NCI-H1417 treated with DMSO at 0.1 percent for 48 hours (cell line): ENCODE measurements at regions not wholly inside any gene's neighbourhood (a gene's known extent, or its start where the extent isn't known, plus 50 kb on each side); places are given as distances from the start of the nearest gene placed in this dataset.
"Not testable (repeated sequence)": the region's sequence is repeated elsewhere in the genome, so short reads cannot be mapped to it uniquely, and the experiment has no call there.

Source experiments
- DNase-seq: peaks from one replicate; lab custom pipeline; 2025; lab: John Stamatoyannopoulos, UW

GRCh38 chr14:104481323-104481722 lies 98.2 kb upstream of the C14orf180 start:
- DNase-seq, result no peak

DNA sequence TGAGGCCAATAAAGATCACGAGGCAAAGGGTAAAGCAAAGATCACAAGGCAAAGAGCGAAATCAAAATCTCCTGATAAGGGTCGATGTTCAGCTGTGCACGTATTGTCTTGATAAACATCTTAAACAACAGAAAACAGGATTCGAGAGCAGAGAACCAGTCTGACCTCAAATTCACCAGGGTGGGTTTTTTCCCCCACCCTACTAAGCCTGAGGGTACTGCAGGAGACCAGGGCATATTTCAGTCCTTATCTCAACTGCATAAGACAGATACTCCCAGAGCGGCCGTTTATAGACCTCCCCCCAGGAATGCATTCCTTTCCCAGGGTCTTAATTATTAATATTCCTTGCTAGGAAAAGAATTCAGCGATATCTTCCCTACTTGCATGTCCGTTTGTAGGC lies 97.5 kb upstream of the C14orf180 start:
- DNase-seq, result not testable (repeated sequence)

- DNase-seq, result no peak
Observed at GRCh38 chr14:104486222-104486923, 93.2 kb upstream of the C14orf180 start.

GRCh38 chr14:104494483-104494882 lies 85.1 kb upstream of the C14orf180 start:
- DNase-seq, result no peak

DNA sequence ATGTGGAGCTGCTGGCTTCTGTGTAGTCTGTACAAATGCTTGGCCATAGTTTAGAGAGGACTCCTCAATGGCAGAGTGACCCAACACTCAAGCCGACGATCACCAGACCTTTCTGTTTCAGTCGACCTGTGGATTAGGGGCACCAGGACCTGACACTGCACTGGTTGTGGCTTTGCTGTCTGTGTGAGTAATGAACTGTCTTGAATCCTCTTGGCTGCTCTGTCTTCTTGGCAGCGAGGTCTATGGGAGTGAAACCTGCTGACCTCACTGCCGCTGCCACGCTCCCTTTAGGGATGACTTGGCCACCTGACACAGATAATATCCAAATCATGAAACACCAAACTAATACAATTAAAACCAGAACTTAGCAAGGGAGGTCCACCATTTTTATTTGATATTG lies 83.5 kb upstream of the C14orf180 start:
- DNase-seq, result no peak

DNA sequence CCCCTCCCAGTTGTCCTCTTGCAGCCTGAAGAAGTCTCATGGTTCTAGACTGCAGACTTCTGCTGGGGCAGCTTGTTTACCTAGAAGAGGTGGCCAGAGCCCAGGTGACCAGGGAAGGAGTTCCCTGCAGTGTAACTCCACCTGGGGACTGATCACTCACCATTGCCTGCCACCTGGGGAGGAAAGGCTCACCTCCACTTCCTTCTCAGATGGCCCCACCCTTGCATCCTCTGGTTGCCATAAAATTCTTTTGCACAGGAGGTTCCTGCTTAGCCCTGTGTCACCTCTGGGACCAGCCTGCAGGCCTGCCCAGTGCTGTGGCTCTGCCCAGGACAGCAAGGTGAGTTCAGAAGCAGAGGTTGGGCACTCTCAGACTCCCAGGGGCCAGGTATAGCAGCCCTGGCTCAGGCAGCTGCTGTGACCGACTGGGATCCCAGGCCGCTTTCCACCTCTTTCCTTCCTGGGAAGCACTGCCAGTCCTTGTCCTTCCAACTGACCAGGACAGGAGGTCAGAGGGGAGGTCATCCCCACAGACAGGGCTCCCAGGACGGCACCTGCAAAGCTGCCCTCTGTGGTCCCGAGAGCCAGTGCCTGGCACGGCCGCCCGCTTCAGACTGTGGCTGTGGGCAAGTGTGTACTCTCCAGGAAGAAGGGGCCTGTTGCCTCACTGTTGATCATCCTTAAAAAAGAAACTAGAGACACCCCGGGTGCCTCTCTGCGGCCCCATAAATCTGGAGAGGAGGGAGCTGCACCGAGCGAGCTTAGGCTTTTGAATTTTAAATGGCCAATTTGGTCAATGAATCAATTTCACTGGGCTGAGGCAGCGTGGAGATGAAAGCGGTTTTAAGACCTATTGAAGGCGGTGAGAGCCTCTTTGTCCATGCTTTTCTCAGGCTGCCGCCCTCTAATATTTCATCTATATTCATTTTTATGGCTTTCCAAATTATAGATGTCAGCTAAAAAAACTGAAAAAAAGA lies 79.5 kb upstream of the C14orf180 start:
- DNase-seq, result no peak

DNA sequence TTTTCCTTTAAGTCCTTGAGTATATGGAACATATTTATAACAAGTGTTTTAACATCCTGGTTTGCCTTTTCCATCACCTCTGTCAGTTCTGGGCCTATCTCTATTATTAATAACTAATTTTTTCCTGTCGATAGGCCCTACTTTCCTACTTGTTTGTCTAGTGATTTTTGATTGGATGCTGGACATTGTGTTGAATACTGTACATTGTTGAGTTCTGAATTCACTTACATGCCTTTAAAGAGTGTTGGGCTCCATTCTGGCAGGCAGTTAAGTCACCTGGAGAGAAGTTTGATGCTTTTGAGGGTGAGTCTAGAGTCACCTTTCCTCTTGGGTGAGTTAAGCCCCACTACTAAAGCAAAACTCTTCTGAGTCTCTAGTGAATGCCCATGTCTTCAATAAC lies 77.5 kb upstream of the C14orf180 start:
- DNase-seq, result no peak

DNA sequence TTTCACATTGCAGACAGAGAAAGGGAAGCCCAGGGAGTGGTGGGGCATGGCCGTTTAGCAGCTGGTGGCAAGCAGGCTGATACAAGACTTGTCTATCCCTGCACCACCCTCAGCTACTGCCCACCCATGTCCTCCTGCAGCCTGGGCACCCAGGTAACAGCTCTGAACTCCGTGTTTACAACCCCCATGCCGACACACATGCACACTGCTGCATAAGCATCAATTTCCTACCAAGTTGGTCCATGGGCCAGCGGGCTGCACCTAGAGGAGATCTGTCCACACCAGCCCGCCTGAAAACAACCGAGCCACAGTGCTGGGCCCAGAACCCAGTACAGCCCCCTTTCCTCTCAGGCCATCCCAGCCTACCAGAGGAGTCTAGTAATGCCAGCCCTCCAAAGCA lies 75.9 kb upstream of the C14orf180 start:
- DNase-seq, result no peak

DNA sequence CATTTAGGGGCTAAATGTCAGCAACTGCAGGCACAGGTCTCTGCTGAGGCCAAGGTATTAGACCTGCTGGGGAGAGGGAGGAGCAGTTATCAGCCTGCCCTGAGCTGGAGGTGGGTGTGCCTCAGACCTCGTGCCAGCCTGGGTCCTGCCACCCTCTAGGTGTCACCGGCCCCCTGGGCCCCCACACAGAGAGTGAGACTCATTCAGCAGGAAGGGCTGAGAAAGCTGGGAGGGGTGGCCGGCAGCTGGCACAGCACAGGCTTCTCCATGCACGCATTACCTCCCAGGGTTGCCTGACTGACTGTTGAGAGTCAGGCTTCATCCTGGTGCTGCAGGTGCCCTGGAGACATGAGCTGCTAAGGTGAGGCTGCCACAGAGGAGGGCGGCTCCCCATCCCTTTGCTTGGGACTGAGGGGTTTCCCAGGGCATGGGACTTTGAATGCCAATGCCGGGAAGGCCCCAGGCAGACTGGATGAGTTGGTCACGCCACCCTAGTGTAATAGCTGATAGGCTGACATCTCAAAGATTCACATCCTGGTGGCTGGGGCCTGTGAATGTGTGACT lies 75.3 kb upstream of the C14orf180 start:
- no peak for DNase-seq

DNA sequence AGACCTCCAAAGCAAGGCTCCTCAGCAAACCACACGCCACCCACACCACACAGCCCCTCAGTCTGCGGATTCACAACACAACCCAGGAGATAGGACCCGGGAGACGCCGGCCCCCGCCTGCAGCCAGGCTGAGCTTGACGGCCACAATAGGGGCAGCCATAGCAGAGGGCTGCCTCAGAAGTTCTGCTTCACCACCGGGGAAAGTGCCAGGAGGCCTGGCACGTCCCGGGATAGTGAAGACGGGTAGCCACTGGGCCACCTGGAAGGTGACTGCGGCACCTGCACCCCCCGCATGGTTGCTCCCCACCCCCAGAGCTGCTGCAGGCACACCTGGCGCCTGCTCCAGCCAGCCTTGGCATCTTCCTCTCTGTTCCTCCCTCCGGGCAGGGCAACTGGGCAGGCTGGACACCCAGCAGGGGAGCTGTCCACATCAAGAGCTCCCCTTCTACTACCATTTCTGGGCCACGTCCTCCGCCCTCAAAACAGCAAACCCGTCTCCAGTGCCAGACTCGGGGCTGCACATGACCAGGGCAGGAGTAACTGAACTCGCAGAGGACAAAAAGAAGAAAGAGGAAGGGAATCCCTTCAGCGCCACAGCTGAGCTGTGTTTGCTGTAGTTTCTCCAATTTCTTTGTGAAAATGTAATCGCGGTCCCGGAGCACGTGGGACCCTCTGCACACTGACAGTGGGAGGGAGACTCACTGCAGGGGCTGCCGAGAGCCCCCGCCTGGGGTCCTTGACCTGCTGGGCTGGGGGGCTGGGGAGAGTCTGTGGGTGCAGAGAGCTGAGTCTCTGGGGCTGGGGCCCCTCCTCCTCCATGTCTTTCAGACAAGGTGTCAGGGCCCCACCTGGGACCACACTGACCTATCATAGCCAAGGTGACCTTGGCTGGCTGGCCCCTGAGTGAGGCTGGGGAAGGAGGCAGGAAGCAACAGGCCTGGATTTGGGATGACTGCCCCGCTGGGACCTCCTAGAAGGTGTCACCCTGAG lies 74.2 kb upstream of the C14orf180 start:
- DNase-seq, result no peak

DNA sequence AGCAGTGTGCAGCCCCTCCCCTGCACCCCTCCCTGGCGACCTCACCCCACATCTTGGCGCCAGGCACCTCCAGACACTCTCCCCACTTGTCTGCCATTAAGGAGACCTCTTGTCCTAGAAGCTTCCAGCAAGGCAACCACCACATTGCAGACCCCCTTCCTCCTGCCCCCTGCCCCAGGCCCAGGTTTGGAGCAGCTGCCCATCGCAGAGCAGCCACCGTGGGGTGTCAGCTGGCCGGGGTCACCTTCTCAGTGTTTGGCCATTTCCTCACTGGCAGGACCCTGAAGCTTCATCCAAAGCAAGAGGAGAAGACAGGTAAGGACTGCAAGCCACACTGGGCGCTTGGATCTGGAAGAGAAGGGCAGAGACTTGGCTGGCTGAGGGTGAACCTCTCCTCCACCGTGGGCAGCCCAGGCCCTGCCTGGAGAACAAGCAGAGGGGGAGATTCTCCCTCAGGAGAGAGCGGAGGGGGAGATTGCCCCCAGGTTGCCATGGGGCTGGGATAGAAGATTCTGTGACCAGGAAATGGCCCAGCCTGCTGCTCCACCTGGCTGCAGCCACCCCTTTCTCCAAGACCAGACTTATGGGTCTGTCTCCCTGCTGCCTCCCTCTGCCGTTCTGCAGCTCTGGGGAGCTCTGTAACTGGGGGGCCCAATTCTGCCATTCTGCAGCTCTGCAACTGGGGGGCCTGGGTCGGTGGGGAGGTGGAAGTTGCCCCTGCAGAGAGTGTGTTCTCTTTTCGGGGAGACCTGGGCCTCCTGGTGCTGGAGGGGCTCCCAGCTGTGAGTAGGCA lies 72.9 kb upstream of the C14orf180 start:
- DNase-seq, result no peak

- no peak for DNase-seq
Observed at GRCh38 chr14:104507443-104507842, 72.1 kb upstream of the C14orf180 start.

DNA sequence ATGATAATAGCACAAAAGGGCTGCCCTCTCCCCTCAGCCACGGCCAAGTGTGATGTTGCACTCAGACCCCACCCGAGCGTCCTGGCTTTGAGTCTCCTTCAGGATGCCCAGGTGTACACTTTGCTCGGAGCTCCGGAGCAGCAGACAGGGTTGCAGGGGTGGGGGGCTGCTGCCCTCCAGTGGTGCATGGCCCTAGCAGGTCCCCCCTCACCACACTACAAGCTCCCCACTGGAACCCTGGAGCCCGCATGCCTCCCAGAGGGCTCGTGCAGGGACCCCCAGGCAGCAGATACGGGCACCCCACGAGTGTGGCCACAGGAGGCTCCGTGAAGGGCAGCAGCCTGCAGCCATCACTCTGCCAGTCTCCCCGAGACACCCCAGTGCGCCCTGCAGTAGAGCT lies 69.9 kb upstream of the C14orf180 start:
- DNase-seq, result no peak

GRCh38 chr14:104510216-104510615 lies 69.3 kb upstream of the C14orf180 start:
- no peak for DNase-seq

DNA sequence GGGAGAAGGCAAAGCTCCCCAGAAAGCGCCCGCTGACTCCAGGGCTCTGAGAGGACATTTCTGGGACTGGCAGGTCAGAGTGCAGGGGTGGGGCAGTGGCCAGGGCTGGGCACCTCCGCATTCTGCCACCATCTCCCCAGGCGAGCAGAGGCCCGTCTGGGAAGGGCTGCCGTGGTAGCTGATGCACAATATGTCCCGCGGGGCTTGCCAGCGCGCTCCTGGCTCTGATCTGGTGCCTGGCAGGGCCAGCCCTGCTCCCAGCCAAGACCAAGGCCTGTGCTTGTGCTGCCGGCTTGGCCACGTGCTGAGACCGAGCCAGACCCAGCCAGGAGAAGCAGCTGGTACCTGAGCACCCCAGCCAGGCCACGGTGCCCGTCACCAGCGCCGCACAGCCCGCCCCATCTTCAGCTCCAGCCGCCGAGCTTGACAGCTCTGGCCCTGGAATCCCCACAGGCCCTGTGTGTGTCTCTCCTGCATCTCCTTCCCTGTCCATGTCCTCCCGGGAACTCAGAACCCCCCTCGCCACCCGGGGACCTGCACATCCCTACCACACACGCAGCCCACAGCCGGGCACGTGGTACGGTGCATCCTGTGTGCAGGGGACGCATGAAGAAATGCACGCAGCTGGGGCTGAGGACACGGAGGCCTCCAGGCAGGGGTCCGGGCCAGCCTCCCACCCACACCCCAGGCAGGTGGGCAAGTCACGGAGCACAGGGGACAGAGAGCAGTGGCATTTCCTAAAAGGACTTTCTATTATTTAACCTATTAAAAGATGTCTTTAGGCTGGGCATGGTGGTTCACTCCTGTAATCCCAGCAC lies 68.6 kb upstream of the C14orf180 start:
- no peak for DNase-seq

GRCh38 chr14:104512061-104512460 lies 67.5 kb upstream of the C14orf180 start:
- DNase-seq, result no peak

DNA sequence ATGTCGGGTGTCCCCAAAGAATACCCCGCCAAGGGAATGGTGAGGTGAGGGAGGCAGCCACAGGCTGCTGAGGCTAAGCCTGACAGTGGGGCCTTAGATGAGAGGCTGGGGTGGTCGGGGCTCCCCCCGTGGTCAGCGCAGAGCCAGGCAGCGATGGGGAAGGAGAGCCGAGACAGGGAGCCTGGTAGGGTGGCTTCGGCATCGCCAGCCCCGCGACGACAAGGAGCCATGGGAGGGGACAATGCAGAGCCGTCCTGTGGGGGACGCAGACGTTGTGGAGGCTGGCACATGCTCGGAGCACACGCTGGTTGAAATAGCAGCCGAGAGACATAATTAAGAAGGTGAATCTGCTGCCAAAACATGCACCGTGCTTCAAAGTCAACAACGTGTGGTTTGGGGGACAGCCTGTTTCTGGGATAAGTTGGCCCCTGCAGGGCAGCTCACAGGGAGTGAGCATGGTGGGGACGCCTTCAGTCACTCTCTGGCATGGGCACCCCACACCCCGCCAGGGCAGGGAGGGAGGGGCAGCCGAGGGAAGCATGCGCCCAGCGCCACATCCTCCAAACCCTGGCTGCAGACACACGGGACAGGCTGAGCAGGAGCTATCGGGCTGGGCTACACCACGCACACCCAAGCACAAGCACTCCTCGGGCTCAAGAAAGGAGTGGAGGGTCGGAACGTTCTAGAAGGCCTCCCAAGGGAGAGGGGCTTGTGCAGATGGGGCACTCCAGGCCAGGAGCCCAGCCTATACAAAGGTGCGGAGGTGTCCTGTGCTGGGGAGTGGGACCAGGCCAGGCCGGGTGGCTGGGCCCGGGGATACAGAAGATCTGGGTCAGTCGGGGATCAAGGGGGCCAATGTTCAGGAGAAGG lies 66.6 kb upstream of the C14orf180 start:
- no peak for DNase-seq

- no peak for DNase-seq
Observed at GRCh38 chr14:104513641-104514046, 65.9 kb upstream of the C14orf180 start.
